HL-60 (cell line): ENCODE measurements at regions not wholly inside any gene's neighbourhood (a gene's known extent, or its start where the extent isn't known, plus 50 kb on each side); places are given as distances from the start of the nearest gene placed in this dataset.

Experiments
- DNase-seq, 2 experiments: peaks; one replicate each; pipeline ENCODE4 v3.0.0-alpha.2; 2010 to 2020; ENCODE audit warnings: low read depth in 1 of 2, low spot score in 1 of 2
- H3K27ac ChIP-seq: fragments of 250-450 bp; sonication (Bioruptor Pico); replicated peaks from 2 replicates; pipeline ENCODE4 v1.5.1; 2020; ENCODE audit warnings: mild to moderate bottlenecking, moderate library complexity
- H3K27me3 ChIP-seq: fragments of 250-450 bp; sonication (Bioruptor Pico); 2 replicates; pipeline ENCODE4 v1.5.1; 2021; ENCODE audit warnings: mild to moderate bottlenecking, moderate library complexity; ENCODE audit not compliant: insufficient read depth, poor library complexity, severe bottlenecking
- H3K4me3 ChIP-seq: replicated peaks from 2 replicates; pipeline ENCODE4 v1.5.1; 2011; ENCODE audit warnings: mild to moderate bottlenecking, control low read depth, low read length; ENCODE audit not compliant: insufficient read depth
- GABPA ChIP-seq: IDR thresholded peaks from 2 replicates; pipeline ENCODE4 v1.6.1; 2012; ENCODE audit warnings: low read depth
- POLR2AphosphoS5 ChIP-seq: IDR thresholded peaks from 2 replicates; pipeline ENCODE4 v1.6.1; 2012; ENCODE audit warnings: low read depth
- SPI1 ChIP-seq: IDR thresholded peaks from 2 replicates; pipeline ENCODE4 v1.6.1; 2012; ENCODE audit warnings: low read depth, mild to moderate bottlenecking, borderline replicate concordance
- TF ChIP-seq, protein P1 (sequence below): IDR thresholded peaks from 2 replicates; pipeline ENCODE4 v1.6.1; 2012; ENCODE audit warnings: low read depth; ENCODE audit not compliant: insufficient replicate concordance
- TF ChIP-seq, protein P2 (sequence below): IDR thresholded peaks from one replicate; pipeline ENCODE4 v1.5.1; 2011; ENCODE audit warnings: low read length, control low read depth, inconsistent platforms; ENCODE audit not compliant: insufficient read depth

DNA sequence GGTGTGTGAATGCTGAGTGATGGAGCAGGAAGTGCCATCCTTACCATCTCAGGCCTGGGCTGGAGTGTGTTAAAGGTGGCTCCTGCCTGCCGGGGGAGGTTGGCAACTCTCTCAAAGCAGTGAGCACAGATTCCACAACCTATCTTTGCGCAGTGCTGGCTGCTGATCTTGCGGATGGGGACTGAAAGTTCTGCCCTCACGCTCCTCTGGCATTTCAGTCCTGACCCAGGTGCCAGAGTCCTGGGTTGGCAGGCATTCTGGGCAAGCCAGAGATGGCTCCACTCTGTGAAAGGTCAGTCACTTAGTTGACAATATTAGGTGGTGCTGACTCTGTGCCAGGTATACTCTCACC is 315.5 kb downstream of the RPS24 start:
- DNase-seq: no peak
- Histone ChIP-seq H3K27me3 (no peaks in the 10 kb centered on the region), H3K4me3 (no peak overlapping the region), H3K27ac (no peak overlapping the region)
- TF ChIP-seq SPI1 (no peak), POLR2AphosphoS5 (no peak), GABPA (no peak)
- TF ChIP-seq, protein P1, sequence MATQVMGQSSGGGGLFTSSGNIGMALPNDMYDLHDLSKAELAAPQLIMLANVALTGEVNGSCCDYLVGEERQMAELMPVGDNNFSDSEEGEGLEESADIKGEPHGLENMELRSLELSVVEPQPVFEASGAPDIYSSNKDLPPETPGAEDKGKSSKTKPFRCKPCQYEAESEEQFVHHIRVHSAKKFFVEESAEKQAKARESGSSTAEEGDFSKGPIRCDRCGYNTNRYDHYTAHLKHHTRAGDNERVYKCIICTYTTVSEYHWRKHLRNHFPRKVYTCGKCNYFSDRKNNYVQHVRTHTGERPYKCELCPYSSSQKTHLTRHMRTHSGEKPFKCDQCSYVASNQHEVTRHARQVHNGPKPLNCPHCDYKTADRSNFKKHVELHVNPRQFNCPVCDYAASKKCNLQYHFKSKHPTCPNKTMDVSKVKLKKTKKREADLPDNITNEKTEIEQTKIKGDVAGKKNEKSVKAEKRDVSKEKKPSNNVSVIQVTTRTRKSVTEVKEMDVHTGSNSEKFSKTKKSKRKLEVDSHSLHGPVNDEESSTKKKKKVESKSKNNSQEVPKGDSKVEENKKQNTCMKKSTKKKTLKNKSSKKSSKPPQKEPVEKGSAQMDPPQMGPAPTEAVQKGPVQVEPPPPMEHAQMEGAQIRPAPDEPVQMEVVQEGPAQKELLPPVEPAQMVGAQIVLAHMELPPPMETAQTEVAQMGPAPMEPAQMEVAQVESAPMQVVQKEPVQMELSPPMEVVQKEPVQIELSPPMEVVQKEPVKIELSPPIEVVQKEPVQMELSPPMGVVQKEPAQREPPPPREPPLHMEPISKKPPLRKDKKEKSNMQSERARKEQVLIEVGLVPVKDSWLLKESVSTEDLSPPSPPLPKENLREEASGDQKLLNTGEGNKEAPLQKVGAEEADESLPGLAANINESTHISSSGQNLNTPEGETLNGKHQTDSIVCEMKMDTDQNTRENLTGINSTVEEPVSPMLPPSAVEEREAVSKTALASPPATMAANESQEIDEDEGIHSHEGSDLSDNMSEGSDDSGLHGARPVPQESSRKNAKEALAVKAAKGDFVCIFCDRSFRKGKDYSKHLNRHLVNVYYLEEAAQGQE: no peak
- TF ChIP-seq, protein P2, sequence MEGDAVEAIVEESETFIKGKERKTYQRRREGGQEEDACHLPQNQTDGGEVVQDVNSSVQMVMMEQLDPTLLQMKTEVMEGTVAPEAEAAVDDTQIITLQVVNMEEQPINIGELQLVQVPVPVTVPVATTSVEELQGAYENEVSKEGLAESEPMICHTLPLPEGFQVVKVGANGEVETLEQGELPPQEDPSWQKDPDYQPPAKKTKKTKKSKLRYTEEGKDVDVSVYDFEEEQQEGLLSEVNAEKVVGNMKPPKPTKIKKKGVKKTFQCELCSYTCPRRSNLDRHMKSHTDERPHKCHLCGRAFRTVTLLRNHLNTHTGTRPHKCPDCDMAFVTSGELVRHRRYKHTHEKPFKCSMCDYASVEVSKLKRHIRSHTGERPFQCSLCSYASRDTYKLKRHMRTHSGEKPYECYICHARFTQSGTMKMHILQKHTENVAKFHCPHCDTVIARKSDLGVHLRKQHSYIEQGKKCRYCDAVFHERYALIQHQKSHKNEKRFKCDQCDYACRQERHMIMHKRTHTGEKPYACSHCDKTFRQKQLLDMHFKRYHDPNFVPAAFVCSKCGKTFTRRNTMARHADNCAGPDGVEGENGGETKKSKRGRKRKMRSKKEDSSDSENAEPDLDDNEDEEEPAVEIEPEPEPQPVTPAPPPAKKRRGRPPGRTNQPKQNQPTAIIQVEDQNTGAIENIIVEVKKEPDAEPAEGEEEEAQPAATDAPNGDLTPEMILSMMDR: no peak

DNA sequence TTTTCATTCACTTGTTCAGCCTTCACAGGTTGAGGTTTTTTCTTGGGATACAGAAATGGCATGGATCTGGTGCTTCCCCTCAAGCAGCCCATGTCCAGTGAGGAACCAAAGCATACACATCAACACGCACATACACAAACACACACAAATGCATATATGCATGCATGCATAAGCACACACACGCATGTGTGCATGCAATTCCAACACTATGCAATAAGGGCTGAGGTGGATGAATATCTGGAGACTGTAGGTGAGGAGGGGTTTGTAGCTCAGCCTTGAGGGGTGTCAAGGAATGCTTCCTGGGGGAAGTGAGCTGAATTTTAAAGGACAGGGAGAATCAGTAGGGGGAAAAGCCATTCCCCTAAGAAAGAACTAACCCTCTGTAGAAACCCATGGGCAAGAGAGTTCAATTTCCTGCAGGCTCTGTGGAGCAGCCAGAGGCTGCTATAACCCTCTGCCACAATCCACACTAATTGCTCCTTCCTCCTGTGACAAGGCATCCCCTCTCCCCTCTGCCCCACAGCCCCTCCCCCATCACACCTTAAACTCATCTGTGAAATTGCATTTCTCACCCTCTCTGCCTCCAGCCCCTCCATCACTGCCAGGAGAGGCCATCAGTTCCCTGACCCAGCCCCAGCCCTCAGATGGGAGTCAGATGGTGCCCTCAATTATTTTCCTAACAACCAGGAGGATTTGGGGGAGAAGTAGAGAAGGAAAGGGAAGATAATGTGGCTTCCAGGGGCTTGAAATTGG is 316.4 kb downstream of the RPS24 start:
- Histone ChIP-seq H3K27ac (no peak overlapping the region), H3K27me3 (no peaks in the 10 kb centered on the region), H3K4me3 (no peak overlapping the region)
- no peak for TF ChIP-seq SPI1
- TF ChIP-seq, protein P1: no peak
- TF ChIP-seq, protein P2: no peak
- TF ChIP-seq POLR2AphosphoS5: no peak
- no peak for TF ChIP-seq GABPA
- DNase-seq: no peak

DNA sequence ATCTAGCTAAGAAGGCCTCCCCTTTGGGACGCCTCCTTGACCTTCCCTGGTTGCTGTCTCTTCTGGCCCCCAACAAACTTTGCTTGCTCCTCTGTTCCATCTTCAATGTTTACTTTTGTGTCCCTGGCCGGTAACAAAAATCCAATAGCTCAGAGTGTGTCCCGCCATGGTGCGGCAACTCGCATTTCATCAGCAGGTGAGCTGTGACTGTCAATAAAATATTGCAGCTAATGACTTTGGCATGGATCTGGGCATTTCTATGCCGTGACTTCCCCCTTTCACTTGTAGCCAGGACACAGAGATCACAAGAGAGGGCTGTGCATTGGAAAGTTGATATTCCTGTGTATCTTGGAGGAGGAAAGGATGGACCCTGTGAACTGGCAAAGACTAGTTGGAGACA is 317.6 kb downstream of the RPS24 start:
- no peak for DNase-seq
- no peak for TF ChIP-seq SPI1
- TF ChIP-seq, protein P1: no peak
- no peak for TF ChIP-seq GABPA
- TF ChIP-seq, protein P2: no peak
- TF ChIP-seq POLR2AphosphoS5: no peak
- Histone ChIP-seq H3K4me3 (no peak overlapping the region), H3K27ac (no peak overlapping the region), H3K27me3 (no peaks in the 10 kb centered on the region)
